ENCODE measurements at regions not wholly inside any gene's neighbourhood (a gene's known extent, or its start where the extent isn't known, plus 50 kb on each side); places are given as distances from the start of the nearest gene placed in this dataset.

GRCh38 chr13:105725887-105726286 is 809.6 kb downstream of the EFNB2 start:
- POLR2A ChIA-PET (ENCODE audit: unreplicated experiment) = no interaction called here
- H3K36me3 ChIP-seq (ENCODE audit: control insufficient read depth, insufficient read depth, low read length) = no peaks in the 10 kb centered on the region
- in situ Hi-C loops (cut with MboI; ENCODE audit: low sequenced_read_pairs) = no loop called here

More at GRCh38 chr13:105725887-105726286, 809.6 kb downstream of the EFNB2 start:
- no peak overlapping the region for H2BK15ac ChIP-seq (ENCODE audit: low read depth, low read length)
- H3K79me1 ChIP-seq (ENCODE audit: low read depth in 1 of 2, low read length in 2 of 2) = no peaks in the 10 kb centered on the region
- H3K9me3 ChIP-seq (ENCODE audit: control insufficient read depth, insufficient read depth, low read length) = no peaks in the 10 kb centered on the region
- ATAC-seq (ENCODE audit: low read depth) (no peak), DNase-seq (peak; percentile 11)
- no peak overlapping the region for H4K5ac ChIP-seq (ENCODE audit: low read depth, low read length)
- H4K8ac ChIP-seq (ENCODE audit: low read depth in 2 of 2, low read length in 2 of 2) = no peak overlapping the region
- no peak overlapping the region for H2AK5ac ChIP-seq (ENCODE audit: low read depth, low read length)
- H3K4ac ChIP-seq (ENCODE audit: low read depth, low read length) = no peak overlapping the region
- intact Hi-C loops (cut with micrococcal nuclease) = no loop called here
- H3K9me1 ChIP-seq (ENCODE audit: insufficient read depth, low read length) = no peaks in the 10 kb centered on the region
- no peaks in the 10 kb centered on the region for H4K20me1 ChIP-seq (ENCODE audit: insufficient read depth, low read length)
- H3K4me3 ChIP-seq (ENCODE audit: insufficient read depth, low read depth, low read length) = no peak overlapping the region
- no peak overlapping the region for H4K91ac ChIP-seq (ENCODE audit: insufficient read depth, low read depth, low read length)
- no peaks in the 10 kb centered on the region for H3K27me3 ChIP-seq (ENCODE audit: control insufficient read depth, insufficient read depth, low read length)
- dilution Hi-C loops (cut with HindIII; ENCODE audit: low sequenced_read_pairs, unreplicated experiment) = no loop called here
- peak overlapping the region; percentile 43 for H2AFZ ChIP-seq (replicated peaks; ENCODE audit: low read length, poor library complexity)
- no TSS peak for BruUV-seq (replicated peaks)
- no CpG with 5 or more reads among the region's 8 CpGs for WGBS, 2 experiments (ENCODE audit: extremely low coverage in 2 of 2, insufficient read length in 1 of 2)
- H3K4me2 ChIP-seq (ENCODE audit: low read depth, low read length) = no peak overlapping the region
- no peak overlapping the region for H2BK5ac ChIP-seq (ENCODE audit: low read depth, low read length, poor library complexity, severe bottlenecking)
- H3K18ac ChIP-seq (ENCODE audit: low read depth, low read length) = no peak overlapping the region
- H2BK20ac ChIP-seq (ENCODE audit: low read depth, low read length) = no peak overlapping the region
- H3K56ac ChIP-seq (ENCODE audit: extremely low read depth, insufficient read depth, low read length) = no peak overlapping the region
- H3K9ac ChIP-seq (ENCODE audit: low read depth, low read length) = no peak overlapping the region
- no peak overlapping the region for H3K14ac ChIP-seq (replicated peaks; ENCODE audit: low read depth, low read length)
- no peaks in the 10 kb centered on the region for H3K4me1 ChIP-seq (ENCODE audit: control insufficient read depth, insufficient read depth, low read length)
- no peak for TF ChIP-seq RCOR1 (IDR thresholded peaks at IDR 0.05; ENCODE audit: insufficient replicate concordance, low read length)
- TF ChIP-seq CHD1 (IDR thresholded peaks at IDR 0.05; ENCODE audit: low read depth, low read length) = no peak
- TF ChIP-seq FOS (IDR thresholded peaks at IDR 0.05; ENCODE audit: low read depth, low read length) = no peak
- no peak for TF ChIP-seq BHLHE40 (IDR thresholded peaks at IDR 0.05; ENCODE audit: low read depth, low read length)
- TF ChIP-seq RAD21 (IDR thresholded peaks at IDR 0.05; ENCODE audit: low read length) = no peak
- no peak for TF ChIP-seq MAZ (IDR thresholded peaks at IDR 0.05; ENCODE audit: borderline replicate concordance, low read depth, low read length)
- no peak for TF ChIP-seq CEBPB (IDR thresholded peaks at IDR 0.05; ENCODE audit: low read depth, low read length)
- no peak for TF ChIP-seq SMC3 (IDR thresholded peaks at IDR 0.05; ENCODE audit: low read depth, low read length)
- no peak for TF ChIP-seq MAFK (IDR thresholded peaks at IDR 0.05; ENCODE audit: low read depth, low read length)
- no peak for TF ChIP-seq ELK1 (IDR thresholded peaks at IDR 0.05; ENCODE audit: borderline replicate concordance, low read depth, low read length)
- no peak for TF ChIP-seq POLR2A (IDR thresholded peaks at IDR 0.05; ENCODE audit: low read depth, low read length)
- no peak overlapping the region for H2BK120ac ChIP-seq (ENCODE audit: low read depth, low read length)
- no peak overlapping the region for H3K27ac ChIP-seq (ENCODE audit: insufficient read depth, low read length)
- H3K23ac ChIP-seq (ENCODE audit: low read depth, low read length) = no peak overlapping the region
- H2AK9ac ChIP-seq (replicated peaks; ENCODE audit: low read depth, low read length, poor library complexity) = no peak overlapping the region
- CTCF ChIA-PET = no interaction called here

Measured in IMR-90 (cell line).